ENCODE measurements at regions not wholly inside any gene's neighbourhood (a gene's known extent, or its start where the extent isn't known, plus 50 kb on each side); places are given as distances from the start of the nearest gene placed in this dataset.
"Not testable (repeated sequence)": the region's sequence is repeated elsewhere in the genome, so short reads cannot be mapped to it uniquely, and the experiment has no call there.

DNA sequence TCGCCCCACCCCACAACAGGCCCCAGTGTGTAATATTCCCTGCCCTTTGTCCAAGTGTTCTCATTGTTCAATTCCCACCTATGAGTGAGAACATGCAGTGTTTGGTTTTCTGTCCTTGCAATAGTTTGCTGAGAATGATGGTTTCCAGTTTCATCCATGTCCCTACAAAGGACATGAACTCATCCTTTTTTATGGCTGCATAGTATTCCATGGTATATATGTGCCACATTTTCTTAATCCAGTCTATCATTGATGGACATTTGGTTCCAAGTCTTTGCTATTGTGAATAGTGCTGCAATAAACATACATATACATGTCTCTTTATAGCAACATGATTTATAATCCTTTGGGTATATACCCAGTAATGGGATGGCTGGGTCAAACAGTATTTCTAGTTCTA lies 132.7 kb downstream of the SNX10 start:
- not testable (repeated sequence) for H3K4me1 Mint-ChIP-seq, H3K27me3 Mint-ChIP-seq, H3K27ac Mint-ChIP-seq, H3K36me3 Mint-ChIP-seq, H3K9me3 Mint-ChIP-seq, H3K4me3 Mint-ChIP-seq

DNA sequence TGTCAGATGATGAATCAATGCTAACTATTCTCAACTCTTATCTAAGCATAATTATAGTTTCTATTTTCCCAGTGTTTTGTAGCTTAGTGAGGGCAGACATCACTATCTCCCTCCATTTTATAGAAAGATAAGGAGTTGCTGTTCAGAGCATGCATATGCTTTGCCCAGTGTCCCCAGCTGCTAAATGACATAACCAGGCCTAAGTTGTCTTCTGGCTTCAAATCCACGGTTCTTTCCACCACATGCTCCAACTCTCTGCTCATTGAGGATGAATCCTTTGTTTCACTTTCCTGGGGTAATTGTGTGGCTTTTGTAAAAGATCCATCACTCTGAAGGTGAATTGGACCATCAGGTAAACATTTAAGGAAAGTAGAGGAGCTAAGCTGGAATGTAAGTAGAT lies 134.0 kb downstream of the SNX10 start:
- Mint-ChIP-seq H3K27me3 (peaks cover 6% of the 10 kb centered on the region), H3K9me3 (no peaks in the 10 kb centered on the region)

DNA sequence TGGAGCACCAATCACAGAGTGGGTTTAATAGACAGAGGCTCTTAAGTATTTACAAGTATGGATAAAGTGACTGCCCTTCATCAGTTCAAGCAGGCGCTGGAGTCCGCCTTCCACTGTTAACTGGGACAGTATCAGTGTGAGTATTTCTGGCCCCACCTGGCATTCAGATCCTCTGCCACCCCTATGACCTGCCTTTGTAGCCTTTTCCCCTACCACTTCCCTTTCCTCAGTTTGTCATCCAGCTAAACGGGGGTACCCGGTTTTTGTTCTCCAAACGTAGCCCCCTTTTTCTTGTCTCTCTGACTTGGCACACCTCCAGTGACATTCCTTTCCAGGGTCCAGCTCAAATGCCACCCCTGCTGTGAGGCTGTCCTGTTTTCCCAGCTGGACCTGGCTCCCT lies 134.4 kb downstream of the SNX10 start:
- Mint-ChIP-seq H3K27ac (no peak overlapping the region), H3K27me3 (peaks cover 6% of the 10 kb centered on the region), H3K36me3 (no peaks in the 10 kb centered on the region), H3K4me3 (no peak overlapping the region), H3K9me3 (no peaks in the 10 kb centered on the region), H3K4me1 (no peaks in the 10 kb centered on the region)

More for the DNA sequence above, 134.0 kb downstream of the SNX10 start:
- no peaks in the 10 kb centered on the region for H3K36me3 Mint-ChIP-seq
- no peak overlapping the region for H3K4me3 Mint-ChIP-seq
- H3K4me1 Mint-ChIP-seq, result no peaks in the 10 kb centered on the region
- no peak overlapping the region for H3K27ac Mint-ChIP-seq

DNA sequence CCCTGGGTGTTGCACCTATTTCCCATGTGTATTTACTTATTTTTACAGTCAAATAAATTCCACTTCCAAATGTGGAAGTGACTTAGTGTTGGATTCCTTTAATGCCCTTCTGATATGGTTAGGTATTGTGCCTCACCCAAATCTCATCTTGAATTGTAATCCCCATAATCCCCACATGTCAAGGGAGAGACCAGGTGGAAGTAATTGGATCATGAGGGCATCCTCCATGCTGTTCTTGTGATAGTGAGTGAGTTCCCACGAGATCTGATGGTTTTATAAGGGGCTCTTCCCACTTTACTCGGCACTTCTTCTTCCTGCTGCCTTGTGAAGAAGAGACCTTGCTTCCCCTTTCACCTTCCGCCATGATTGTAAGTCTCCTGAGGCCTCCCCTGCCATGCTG lies 136.9 kb downstream of the SNX10 start:
- Mint-ChIP-seq H3K4me3 (no peak overlapping the region), H3K9me3 (no peaks in the 10 kb centered on the region), H3K4me1 (no peaks in the 10 kb centered on the region), H3K27ac (no peak overlapping the region), H3K36me3 (no peaks in the 10 kb centered on the region), H3K27me3 (peaks cover 13% of the 10 kb centered on the region)

DNA sequence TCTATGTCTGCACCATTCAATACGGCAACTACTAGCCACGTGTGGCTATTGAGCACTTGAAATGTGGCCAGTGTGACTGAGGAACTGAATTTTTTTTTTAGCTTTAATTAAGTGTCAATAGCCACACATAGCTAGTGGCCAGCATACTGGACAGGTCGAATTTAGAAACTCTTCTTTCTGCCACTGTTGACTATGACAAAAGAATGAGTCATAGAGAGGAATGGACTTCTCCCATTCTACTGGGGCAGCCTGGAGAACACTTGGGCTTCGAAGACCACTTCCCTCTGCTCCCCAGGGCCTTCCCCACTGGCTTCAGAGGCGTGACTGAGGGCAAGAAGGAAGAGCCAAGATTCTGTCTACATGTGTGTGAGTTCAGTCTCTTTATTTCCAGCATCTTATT lies 137.5 kb downstream of the SNX10 start:
- Mint-ChIP-seq H3K27me3 (peaks cover 18% of the 10 kb centered on the region), H3K9me3 (no peaks in the 10 kb centered on the region), H3K4me1 (no peaks in the 10 kb centered on the region), H3K4me3 (no peak overlapping the region), H3K36me3 (no peaks in the 10 kb centered on the region), H3K27ac (no peak overlapping the region)

DNA sequence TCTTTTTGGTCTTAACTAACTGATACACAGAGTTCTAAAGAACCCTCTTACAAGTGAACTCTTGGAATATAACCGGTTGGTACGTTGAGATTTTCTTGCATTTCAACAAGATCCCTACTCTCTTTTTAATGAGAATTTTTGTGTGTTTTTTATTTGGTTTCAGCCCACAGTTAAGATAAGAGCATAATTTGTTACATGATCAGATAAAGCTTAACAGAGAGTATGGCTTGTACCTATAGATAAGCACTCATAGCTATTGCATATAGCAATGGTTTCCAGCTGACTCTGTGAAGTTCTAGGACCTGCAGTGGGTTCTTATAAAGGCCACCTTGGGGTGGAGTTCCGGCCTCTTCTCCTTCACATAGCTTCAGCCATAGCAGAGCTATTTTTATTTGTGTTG lies 143.3 kb downstream of the SNX10 start:
- H3K9me3 Mint-ChIP-seq, result no peaks in the 10 kb centered on the region
- H3K4me3 Mint-ChIP-seq, result no peak overlapping the region
- no peak overlapping the region for H3K27ac Mint-ChIP-seq
- H3K4me1 Mint-ChIP-seq, result no peaks in the 10 kb centered on the region
- peaks cover 20% of the 10 kb centered on the region for H3K27me3 Mint-ChIP-seq
- no peaks in the 10 kb centered on the region for H3K36me3 Mint-ChIP-seq

DNA sequence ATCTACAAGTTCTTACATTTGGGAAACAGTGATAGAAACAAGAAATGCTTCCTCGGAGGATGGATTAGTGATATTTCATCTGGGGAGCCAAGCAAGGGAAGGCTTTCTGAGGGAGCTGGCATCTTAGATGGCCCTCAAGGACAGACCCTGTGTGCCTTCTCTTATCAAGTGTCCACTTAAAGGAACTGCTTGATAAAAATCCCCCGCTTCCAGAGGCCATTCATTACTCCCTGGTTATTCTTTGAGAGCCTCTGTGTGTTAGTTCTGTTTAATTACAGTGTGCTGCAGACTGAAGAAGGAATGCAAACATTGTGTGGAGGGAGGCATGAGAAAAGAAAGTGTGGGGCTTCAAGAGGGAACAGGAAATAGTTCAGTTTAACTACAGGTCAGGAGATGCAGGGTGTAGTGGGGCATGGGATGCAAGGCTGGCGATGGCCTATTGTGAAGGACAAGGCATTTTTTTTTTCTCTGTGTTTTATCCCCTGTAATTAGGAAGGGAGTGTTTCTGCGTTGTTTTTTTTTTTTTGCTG lies 145.4 kb downstream of the SNX10 start:
- H3K36me3 Mint-ChIP-seq, result no peaks in the 10 kb centered on the region
- peaks cover 15% of the 10 kb centered on the region for H3K27me3 Mint-ChIP-seq
- H3K27ac Mint-ChIP-seq, result no peak overlapping the region
- H3K9me3 Mint-ChIP-seq, result no peaks in the 10 kb centered on the region
- no peak overlapping the region for H3K4me3 Mint-ChIP-seq
- H3K4me1 Mint-ChIP-seq, result no peaks in the 10 kb centered on the region

DNA sequence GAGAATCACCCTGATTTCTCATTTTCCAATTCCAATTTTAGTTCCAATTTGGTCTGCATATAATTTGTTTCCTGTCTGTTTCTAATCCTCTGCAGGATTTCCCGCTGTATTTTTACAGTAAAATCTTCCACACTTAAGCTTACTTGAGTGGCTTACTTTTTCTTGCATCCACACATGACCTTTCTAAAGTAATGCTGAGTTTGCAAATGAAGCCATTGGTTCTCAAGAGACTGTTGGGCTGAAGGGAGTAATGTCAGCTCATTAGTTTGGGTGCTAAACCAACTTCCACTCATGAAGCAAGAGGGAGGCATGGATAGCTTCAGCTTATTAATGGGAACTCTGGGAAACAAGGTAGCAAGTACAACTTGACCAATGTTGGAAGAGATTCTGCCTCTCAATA lies 146.4 kb downstream of the SNX10 start:
- Mint-ChIP-seq H3K36me3 (no peaks in the 10 kb centered on the region), H3K27me3 (peaks cover 11% of the 10 kb centered on the region), H3K4me1 (no peaks in the 10 kb centered on the region), H3K9me3 (no peaks in the 10 kb centered on the region), H3K27ac (no peak overlapping the region), H3K4me3 (no peak overlapping the region)

DNA sequence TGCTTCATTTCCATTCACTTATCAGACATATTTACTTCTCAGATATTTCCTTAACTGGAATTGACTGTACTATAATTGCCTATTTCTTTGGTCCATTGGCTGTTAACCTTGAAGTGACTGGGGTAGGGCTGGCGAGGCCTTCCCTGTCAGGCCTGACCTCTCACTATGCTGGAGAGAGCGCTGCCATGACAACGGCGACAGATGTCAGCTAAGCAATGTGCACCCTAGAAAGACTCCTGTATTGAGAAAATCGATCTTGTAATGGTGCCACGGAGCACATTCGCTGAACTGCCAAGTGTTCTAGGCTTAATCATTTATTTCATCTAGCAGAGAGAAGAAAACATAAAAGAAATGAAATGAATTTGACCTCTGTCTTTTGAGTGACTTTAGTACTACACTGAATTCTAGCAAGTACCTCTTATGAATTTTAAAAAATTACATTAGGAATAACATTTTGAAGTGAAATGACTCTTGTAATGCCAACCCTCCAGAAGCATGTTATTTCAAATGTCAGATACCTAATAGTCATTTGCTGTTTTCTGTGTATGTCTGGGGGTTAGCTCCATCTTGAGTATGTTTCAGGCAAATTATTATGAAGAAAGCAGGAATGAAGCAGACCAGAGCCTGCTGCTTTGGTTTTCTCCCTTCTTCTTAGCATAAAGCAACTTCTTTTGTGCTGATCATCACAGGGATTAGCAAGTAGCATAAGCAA lies 148.0 kb downstream of the SNX10 start:
- Mint-ChIP-seq H3K4me3 (no peak overlapping the region), H3K9me3 (no peaks in the 10 kb centered on the region), H3K27me3 (peaks cover 5% of the 10 kb centered on the region), H3K4me1 (no peaks in the 10 kb centered on the region), H3K36me3 (no peaks in the 10 kb centered on the region), H3K27ac (no peak overlapping the region)

DNA sequence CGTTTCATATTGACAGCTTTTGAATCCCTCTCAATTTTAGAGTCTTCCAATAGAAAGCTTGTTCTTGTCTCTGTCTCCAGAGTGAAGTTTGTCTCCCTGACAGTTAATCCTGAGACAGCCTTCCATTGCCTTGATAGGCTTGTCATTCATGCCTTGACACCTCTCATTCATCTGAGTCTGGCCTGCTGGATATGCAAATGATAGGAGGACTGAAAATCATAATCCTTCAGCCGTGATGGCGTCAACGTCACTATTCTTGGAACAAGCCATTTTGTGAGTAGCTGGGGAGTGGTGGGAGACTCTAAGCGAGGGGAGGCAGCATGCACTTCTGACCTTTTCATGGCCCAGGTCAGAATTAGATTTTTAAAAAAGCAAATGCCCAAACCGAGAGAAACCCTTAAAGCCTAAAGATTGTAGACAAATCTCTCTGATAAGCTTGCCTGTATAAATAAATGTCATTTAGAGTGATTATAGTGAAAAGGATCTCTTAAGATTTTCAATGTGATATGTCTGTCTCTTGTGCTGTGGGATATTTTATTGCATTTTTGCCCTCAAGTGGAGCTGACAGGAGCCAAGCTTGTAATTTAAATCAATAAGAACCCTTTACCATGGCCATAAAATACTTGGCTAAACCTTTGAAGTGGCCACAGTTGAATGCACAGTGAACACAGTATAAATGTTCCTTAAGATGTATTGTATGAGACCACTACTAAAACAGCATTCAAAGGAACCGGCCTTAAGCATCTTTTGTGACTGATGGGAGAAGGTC lies 148.8 kb downstream of the SNX10 start:
- no peak overlapping the region for H3K27ac Mint-ChIP-seq
- H3K9me3 Mint-ChIP-seq, result no peaks in the 10 kb centered on the region
- peaks cover 5% of the 10 kb centered on the region for H3K27me3 Mint-ChIP-seq
- no peak overlapping the region for H3K4me3 Mint-ChIP-seq
- H3K4me1 Mint-ChIP-seq, result no peaks in the 10 kb centered on the region
- no peaks in the 10 kb centered on the region for H3K36me3 Mint-ChIP-seq

DNA sequence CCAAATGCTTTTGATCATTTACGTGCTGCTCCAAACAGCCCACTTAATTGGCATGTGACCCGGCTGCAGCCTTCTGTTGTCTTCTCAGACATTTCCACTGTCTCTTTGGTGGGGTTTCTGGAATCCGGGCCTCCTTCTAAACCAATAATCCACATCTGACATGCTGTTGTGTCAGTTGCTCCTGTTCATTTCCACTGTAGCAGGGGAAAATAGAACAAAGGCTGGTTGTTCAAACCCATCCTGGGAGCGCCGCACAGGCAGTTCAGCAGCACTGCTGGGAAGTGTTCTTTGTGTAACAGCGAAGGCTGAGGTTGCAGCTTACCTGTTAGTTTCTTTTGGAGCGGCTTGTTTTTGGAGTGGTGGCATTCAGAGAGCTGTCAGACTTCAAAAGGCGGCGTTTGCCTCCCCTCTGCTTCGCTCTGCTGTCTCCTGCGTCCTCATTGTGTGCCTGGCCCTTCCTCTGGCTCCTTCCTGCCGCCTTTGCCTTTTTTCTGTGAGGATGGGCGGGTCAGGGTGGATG lies 149.4 kb downstream of the SNX10 start:
- H3K36me3 Mint-ChIP-seq, result no peaks in the 10 kb centered on the region

DNA sequence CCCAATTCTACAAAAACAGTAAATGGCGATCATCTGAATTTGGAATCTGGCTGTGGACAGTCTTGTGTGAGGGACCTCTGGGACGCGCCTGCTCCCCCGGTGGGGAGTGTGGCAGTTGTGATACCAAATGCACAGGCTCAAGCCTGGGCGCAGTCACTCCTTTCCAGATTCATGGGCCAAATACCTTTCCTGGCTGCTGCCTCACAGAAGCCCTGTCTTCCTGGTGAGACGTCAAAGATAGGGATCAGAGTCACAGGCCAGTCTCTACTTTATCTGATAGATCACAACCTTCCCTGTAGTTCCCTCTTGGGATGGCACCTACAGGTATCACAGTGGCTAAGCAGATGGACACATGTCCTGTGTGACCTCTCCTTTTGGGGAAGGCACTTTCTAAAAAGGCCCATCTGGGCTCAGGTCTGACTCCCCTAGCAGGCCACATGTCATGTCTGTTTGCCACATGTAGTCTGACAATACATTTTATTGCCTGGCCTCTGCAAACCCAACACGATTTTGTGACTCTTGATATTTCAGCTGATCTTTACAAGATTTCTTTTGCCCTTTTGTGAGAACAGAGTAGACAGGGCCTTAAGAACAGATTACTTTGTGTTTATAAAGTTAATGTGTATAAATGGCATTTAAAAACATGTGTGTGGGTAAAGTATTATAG lies 150.1 kb downstream of the SNX10 start:
- Mint-ChIP-seq H3K27ac (no peak overlapping the region), H3K36me3 (no peaks in the 10 kb centered on the region), H3K9me3 (no peaks in the 10 kb centered on the region), H3K4me1 (no peaks in the 10 kb centered on the region), H3K4me3 (no peak overlapping the region), H3K27me3 (peaks cover 10% of the 10 kb centered on the region)

More for the DNA sequence above, 149.4 kb downstream of the SNX10 start:
- no peaks in the 10 kb centered on the region for H3K9me3 Mint-ChIP-seq
- H3K4me3 Mint-ChIP-seq, result no peak overlapping the region
- H3K4me1 Mint-ChIP-seq, result no peaks in the 10 kb centered on the region
- H3K27ac Mint-ChIP-seq, result no peak overlapping the region
- peaks cover 8% of the 10 kb centered on the region for H3K27me3 Mint-ChIP-seq

DNA sequence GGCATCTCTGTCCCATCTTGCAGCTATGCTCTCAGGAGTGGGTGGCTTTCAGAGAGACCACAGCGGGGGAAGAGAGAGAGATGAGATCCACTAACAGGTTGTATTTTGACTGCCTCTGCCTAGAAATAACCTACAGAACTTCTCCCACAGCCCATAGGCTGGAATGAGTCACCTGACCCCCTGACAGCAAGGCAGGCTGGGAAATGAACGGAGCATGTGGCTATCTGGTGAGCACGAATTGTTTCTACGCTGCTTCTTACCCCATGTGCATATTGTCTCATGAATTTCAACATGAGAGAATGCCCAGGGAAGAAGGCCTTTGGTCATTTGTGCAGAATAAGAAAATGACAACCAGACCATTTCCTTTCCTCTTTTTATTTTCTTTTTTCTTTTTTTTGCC lies 151.3 kb downstream of the SNX10 start:
- Mint-ChIP-seq H3K4me3 (no peak overlapping the region), H3K9me3 (no peaks in the 10 kb centered on the region), H3K4me1 (no peaks in the 10 kb centered on the region), H3K36me3 (no peaks in the 10 kb centered on the region), H3K27ac (no peak overlapping the region), H3K27me3 (peaks cover 11% of the 10 kb centered on the region)

DNA sequence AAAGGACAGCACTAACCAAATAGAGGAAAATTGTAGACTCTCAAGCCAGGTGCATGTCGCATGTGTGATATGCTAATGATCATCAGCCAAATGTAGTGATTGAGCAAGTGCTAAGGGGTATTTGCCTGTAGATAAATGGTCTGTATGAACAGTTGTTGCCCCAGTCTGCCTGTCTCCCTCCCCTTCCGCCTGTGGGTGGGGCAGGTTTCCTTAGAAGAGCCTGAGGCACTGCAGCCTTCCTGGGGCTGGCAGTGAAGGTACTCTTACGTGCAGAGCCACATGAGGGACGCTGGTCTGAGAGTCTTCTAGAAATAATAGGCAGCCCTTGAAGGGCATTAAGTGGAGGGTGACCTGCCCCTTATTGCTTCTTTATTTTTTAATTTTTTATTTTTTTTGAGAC lies 152.1 kb downstream of the SNX10 start:
- no peaks in the 10 kb centered on the region for H3K36me3 Mint-ChIP-seq
- H3K27me3 Mint-ChIP-seq, result peaks cover 11% of the 10 kb centered on the region
- no peak overlapping the region for H3K4me3 Mint-ChIP-seq
- no peaks in the 10 kb centered on the region for H3K4me1 Mint-ChIP-seq
- H3K9me3 Mint-ChIP-seq, result no peaks in the 10 kb centered on the region
- H3K27ac Mint-ChIP-seq, result no peak overlapping the region

DNA sequence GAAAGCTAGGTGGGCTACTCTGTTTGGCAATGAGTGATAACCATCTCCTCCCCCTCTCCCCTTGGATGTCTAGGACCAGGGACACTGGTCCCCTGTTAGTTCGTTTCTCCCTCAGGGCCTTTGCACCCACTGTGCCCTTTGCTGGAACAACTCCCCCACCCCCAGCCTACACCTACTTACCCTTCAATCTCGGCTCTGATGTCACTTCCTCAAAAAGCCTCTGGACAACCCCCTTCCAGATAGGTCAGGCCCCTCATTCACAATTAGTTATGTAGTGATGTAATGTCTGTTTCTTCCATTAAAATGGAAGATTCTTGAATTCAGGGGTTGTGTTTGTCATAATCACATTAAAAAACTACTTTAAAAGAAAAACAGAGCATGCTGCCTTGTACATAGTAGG lies 152.9 kb downstream of the SNX10 start:
- H3K9me3 Mint-ChIP-seq, result no peaks in the 10 kb centered on the region
- H3K27me3 Mint-ChIP-seq, result peaks cover 11% of the 10 kb centered on the region
- H3K36me3 Mint-ChIP-seq, result no peaks in the 10 kb centered on the region
- no peaks in the 10 kb centered on the region for H3K4me1 Mint-ChIP-seq
- no peak overlapping the region for H3K27ac Mint-ChIP-seq
- H3K4me3 Mint-ChIP-seq, result no peak overlapping the region

DNA sequence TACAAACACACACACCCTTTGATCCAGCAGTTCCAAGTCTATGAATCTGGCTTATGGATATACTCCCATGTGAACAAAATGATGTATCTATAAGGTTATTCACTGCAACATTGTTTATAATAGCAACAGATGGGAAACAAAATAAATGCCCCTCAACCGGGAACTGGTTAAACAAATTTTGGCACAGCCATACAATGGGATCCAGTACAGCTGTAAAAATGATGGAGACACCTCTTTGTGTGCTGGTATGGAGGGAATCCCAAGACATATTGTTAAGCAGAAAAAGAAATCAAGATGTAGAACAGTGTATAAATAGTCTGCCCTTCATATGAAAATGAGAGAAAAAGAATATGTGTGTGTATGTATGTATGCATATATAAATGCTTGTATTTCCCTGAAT lies 155.5 kb downstream of the SNX10 start:
- Mint-ChIP-seq H3K4me3 (no peak overlapping the region), H3K27ac (no peak overlapping the region), H3K4me1 (no peaks in the 10 kb centered on the region), H3K9me3 (no peaks in the 10 kb centered on the region), H3K36me3 (no peaks in the 10 kb centered on the region), H3K27me3 (peaks cover 11% of the 10 kb centered on the region)
